HepG2 (cell line): ENCODE measurements at regions not wholly inside any gene's neighbourhood (a gene's known extent, or its start where the extent isn't known, plus 50 kb on each side); places are given as distances from the start of the nearest gene placed in this dataset.

ENCODE experiments used
- ATAC-seq: fragments of 200-7000 bp; cut with Tn5 transposase; 3 replicates; pipeline ENCODE4 v1.9.1; 2020; ENCODE audit warnings: mild to moderate bottlenecking, moderate library complexity
- BruUV-seq: library from RNA; stranded (reverse); fragments of 400-500 nt; replicated peaks from 2 replicates; lab custom pipeline; 2021; lab: Mats Ljungman, UMichigan
- CTCF ChIA-PET: fragments of 300-600 bp; formaldehyde crosslinking; extraction: SDS; loops from one replicate; lab custom pipeline; 2021; ENCODE audit warnings: low total read pairs, inconsistent platforms, low intra/inter-chr PET ratio; lab: Yijun Ruan, JAX
- POLR2A ChIA-PET: fragments of 350-600 bp; sonication (Branson Sonifier 250); formaldehyde crosslinking; loops from one replicate; lab custom pipeline; 2020; ENCODE audit warnings: antibody characterized with exemption, inconsistent platforms; lab: Yijun Ruan, JAX
- DNase-seq: peaks from one replicate; pipeline ENCODE4 v3.0.0-alpha.2; 2015; ENCODE audit warnings: low spot score
- FAIRE-seq: peaks from 3 replicates; lab custom pipeline; 2011; peaks lifted over from hg19 to GRCh38; lab: Jason Lieb, UNC
- H2AFZ ChIP-seq: one replicate; pipeline ENCODE4 v1.6.1; 2011; ENCODE audit warnings: low read length, inconsistent platforms
- H3K27ac ChIP-seq: fragments of 300-600 bp; 3 replicates; pipeline ENCODE4 v1.8.0; 2011; ENCODE audit warnings: mixed run types, mild to moderate bottlenecking, mixed read lengths, low read length, inconsistent platforms; ENCODE audit not compliant: insufficient read depth; ENCODE audit errors: extremely low read length
- H3K27me3 ChIP-seq, 2 experiments: fragments of 200-600 bp in 1 of 2; 2 replicates in 1 of 2; 3 replicates in 1 of 2; pipeline versions ENCODE4 v1.6.0 to v1.8.0; 2011; ENCODE audit warnings: low read length in 2 of 2, mild to moderate bottlenecking in 2 of 2, moderate library complexity in 2 of 2, inconsistent platforms in 1 of 2; ENCODE audit not compliant: insufficient read depth in 2 of 2, control insufficient read depth in 1 of 2
- H3K36me3 ChIP-seq, 2 experiments: fragments of 200-600 bp in 1 of 2; replicated peaks in 1 of 2; 2 replicates in 1 of 2; 3 replicates in 1 of 2; pipeline versions ENCODE4 v1.5.1 to v1.8.0; 2011; ENCODE audit warnings: low read length in 2 of 2, inconsistent platforms in 1 of 2; ENCODE audit not compliant: insufficient read depth in 2 of 2, control insufficient read depth in 1 of 2
- H3K4me1 ChIP-seq: 2 replicates; pipeline ENCODE4 v1.5.1; 2012; ENCODE audit warnings: low read length, inconsistent platforms; ENCODE audit not compliant: insufficient read depth
- H3K4me2 ChIP-seq: 2 replicates; pipeline ENCODE4 v1.6.0; 2011; ENCODE audit warnings: low read depth, low read length, inconsistent platforms
- H3K4me3 ChIP-seq, 3 experiments: fragments of 200-600 bp in 1 of 3; sonication (generic), shearing (Covaris generic) in 1 of 3; replicated peaks in 1 of 3; 2 replicates each; pipeline ENCODE4 v1.5.1; 2011 to 2016; ENCODE audit warnings: low read length in 3 of 3, inconsistent platforms in 2 of 3, low read depth in 2 of 3, mild to moderate bottlenecking in 2 of 3, control low read depth in 1 of 3, mixed read lengths in 1 of 3; ENCODE audit not compliant: insufficient read depth in 1 of 3
- H3K79me2 ChIP-seq: one replicate; pipeline ENCODE4 v1.6.1; 2011; ENCODE audit warnings: low read length, inconsistent platforms; ENCODE audit not compliant: insufficient read depth
- H3K9ac ChIP-seq: 2 replicates; pipeline ENCODE4 v1.6.0; 2011; ENCODE audit warnings: mild to moderate bottlenecking, low read depth, low read length, inconsistent platforms; ENCODE audit not compliant: insufficient read depth
- H3K9me3 ChIP-seq: 2 replicates; pipeline ENCODE4 v1.5.1; 2012; ENCODE audit warnings: mild to moderate bottlenecking, low read length
- H4K20me1 ChIP-seq: 2 replicates; pipeline ENCODE4 v1.6.0; 2011; ENCODE audit warnings: inconsistent platforms, mild to moderate bottlenecking, low read length, moderate library complexity; ENCODE audit not compliant: insufficient read depth
- BRF2 ChIP-seq: sonication (generic); formaldehyde crosslinking; IDR thresholded peaks from 2 replicates; pipeline ENCODE4 v1.8.1; 2022; ENCODE audit warnings: mild to moderate bottlenecking, missing genetic modification reagents
- HNF4A ChIP-seq: sonication (generic); formaldehyde crosslinking; IDR thresholded peaks from 2 replicates; pipeline ENCODE4 v1.4.0; 2020; ENCODE audit warnings: missing genetic modification reagents
- KDM5A ChIP-seq: fragments of 200-600 bp; sonication (generic); IDR thresholded peaks from 2 replicates; pipeline ENCODE4 v1.7.0; 2018; ENCODE audit warnings: antibody characterized with exemption, mild to moderate bottlenecking, low read length, borderline replicate concordance
- PTBP1 ChIP-seq: fragments of 200-400 bp; formaldehyde crosslinking; IDR thresholded peaks from 2 replicates; pipeline ENCODE4 v1.6.1; 2018; ENCODE audit warnings: low read length, low read depth; ENCODE audit not compliant: poor library complexity, severe bottlenecking
- SPEN ChIP-seq: sonication (generic); formaldehyde crosslinking; IDR thresholded peaks from 2 replicates; pipeline ENCODE4 v1.5.1; 2020; ENCODE audit warnings: low read depth, mild to moderate bottlenecking, missing genetic modification reagents
- SYNCRIP ChIP-seq: fragments of 200-400 bp; formaldehyde crosslinking; IDR thresholded peaks from 2 replicates; pipeline ENCODE4 v1.6.1; 2018; ENCODE audit warnings: mild to moderate bottlenecking, low read depth, low read length; ENCODE audit not compliant: insufficient read depth
- ZNF331 ChIP-seq: sonication (generic); formaldehyde crosslinking; IDR thresholded peaks from 2 replicates; pipeline ENCODE4 v1.4.0; 2020; ENCODE audit warnings: missing genetic modification reagents
- WGBS: methylation state at CpG from one replicate; pipeline ENCODE4 v1.1.6; 2017; ENCODE audit warnings: low lambda C conversion rate; 5-methylcytosine and 5-hydroxymethylcytosine counted together
- in situ Hi-C: cut with HindIII; loops from 2 replicates; pipeline ENCODE4 v1.10.0; 2017; ENCODE audit warnings: low pct_unique_long_range_greater_than_20kb; ENCODE audit not compliant: extremely low pct_ligation_motif_present
- intact Hi-C: fragments of 100-400 bp; cut with micrococcal nuclease; formaldehyde crosslinking; loops from one replicate; pipeline ENCODE4 v1.10.0; 2022; ENCODE audit not compliant: unreplicated experiment
- TF ChIP-seq, protein P1 (sequence below): sonication (generic); formaldehyde crosslinking; IDR thresholded peaks from 2 replicates; pipeline ENCODE4 v1.4.0; 2020; ENCODE audit warnings: missing genetic modification reagents

GRCh38 chr5:136484808-136485325, 119.5 kb upstream of the TRPC7 start (continued):
- TF ChIP-seq, protein P1, sequence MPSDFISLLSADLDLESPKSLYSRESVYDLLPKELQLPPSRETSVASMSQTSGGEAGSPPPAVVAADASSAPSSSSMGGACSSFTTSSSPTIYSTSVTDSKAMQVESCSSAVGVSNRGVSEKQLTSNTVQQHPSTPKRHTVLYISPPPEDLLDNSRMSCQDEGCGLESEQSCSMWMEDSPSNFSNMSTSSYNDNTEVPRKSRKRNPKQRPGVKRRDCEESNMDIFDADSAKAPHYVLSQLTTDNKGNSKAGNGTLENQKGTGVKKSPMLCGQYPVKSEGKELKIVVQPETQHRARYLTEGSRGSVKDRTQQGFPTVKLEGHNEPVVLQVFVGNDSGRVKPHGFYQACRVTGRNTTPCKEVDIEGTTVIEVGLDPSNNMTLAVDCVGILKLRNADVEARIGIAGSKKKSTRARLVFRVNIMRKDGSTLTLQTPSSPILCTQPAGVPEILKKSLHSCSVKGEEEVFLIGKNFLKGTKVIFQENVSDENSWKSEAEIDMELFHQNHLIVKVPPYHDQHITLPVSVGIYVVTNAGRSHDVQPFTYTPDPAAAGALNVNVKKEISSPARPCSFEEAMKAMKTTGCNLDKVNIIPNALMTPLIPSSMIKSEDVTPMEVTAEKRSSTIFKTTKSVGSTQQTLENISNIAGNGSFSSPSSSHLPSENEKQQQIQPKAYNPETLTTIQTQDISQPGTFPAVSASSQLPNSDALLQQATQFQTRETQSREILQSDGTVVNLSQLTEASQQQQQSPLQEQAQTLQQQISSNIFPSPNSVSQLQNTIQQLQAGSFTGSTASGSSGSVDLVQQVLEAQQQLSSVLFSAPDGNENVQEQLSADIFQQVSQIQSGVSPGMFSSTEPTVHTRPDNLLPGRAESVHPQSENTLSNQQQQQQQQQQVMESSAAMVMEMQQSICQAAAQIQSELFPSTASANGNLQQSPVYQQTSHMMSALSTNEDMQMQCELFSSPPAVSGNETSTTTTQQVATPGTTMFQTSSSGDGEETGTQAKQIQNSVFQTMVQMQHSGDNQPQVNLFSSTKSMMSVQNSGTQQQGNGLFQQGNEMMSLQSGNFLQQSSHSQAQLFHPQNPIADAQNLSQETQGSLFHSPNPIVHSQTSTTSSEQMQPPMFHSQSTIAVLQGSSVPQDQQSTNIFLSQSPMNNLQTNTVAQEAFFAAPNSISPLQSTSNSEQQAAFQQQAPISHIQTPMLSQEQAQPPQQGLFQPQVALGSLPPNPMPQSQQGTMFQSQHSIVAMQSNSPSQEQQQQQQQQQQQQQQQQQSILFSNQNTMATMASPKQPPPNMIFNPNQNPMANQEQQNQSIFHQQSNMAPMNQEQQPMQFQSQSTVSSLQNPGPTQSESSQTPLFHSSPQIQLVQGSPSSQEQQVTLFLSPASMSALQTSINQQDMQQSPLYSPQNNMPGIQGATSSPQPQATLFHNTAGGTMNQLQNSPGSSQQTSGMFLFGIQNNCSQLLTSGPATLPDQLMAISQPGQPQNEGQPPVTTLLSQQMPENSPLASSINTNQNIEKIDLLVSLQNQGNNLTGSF (CRISPR knock-in tag), result no peak
- TF ChIP-seq, all 625 proteins: peak for 0

DNA sequence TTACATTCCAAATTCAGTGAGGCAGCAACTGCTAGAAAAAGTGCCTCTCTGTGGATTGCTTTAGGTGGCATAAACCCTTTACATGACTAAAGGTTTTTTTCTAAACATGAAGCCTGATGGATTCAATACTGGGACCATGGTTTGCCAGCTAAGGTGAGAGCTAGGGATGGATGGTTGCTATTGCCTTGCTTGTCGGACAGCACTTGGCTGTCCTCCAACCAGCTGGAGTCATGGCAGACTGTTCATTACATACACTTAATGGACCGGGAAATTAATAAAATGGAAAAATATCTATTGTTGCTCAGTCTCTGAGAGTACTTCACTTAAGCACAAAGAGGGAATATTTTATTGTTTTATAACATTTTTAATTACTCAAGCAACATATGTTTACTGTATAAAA, 116.9 kb upstream of the TRPC7 start:
- intact Hi-C loops (no loop called here), in situ Hi-C loops (no loop called here)
- H3K9me3 ChIP-seq, result no peaks in the 10 kb centered on the region
- H3K36me3 ChIP-seq, result no peaks in the 10 kb centered on the region
- no peak overlapping the region for H3K9ac ChIP-seq
- H4K20me1 ChIP-seq, result no peaks in the 10 kb centered on the region
- H2AFZ ChIP-seq, result no peak overlapping the region
- H3K4me2 ChIP-seq, result no peak overlapping the region
- no peaks in the 10 kb centered on the region for H3K27me3 ChIP-seq
- POLR2A ChIA-PET, result no interaction called here
- no peak overlapping the region for H3K4me3 ChIP-seq
- FAIRE-seq (no peak), ATAC-seq (no peak), DNase-seq (no peak)
- H3K79me2 ChIP-seq, result no peaks in the 10 kb centered on the region
- H3K27ac ChIP-seq, result no peak overlapping the region
- BruUV-seq, result no TSS peak
- WGBS, result 6% methylated on average over 2 of the region's 2 CpGs
- CTCF ChIA-PET, result no interaction called here
- TF ChIP-seq ZNF331 (no peak), SPEN (CRISPR knock-in tag) (no peak), BRF2 (CRISPR knock-in tag) (no peak), PTBP1 (no peak), HNF4A (CRISPR knock-in tag) (no peak), KDM5A (no peak), SYNCRIP (no peak)
- H3K4me1 ChIP-seq, result no peaks in the 10 kb centered on the region
